HG03342 (cell line): ENCODE measurements at regions not wholly inside any gene's neighbourhood (a gene's known extent, or its start where the extent isn't known, plus 50 kb on each side); places are given as distances from the start of the nearest gene placed in this dataset.

ENCODE experiments used
- ATAC-seq: cut with Tn5 transposase; IDR thresholded peaks from one replicate; pipeline ENCODE4 v1.9.1; 2021; ENCODE audit warnings: mild to moderate bottlenecking, moderate library complexity; ENCODE audit not compliant: unreplicated experiment

GRCh38 chr5:159452480-159453167 is 122.3 kb upstream of the IL12B start:
- no peak for ATAC-seq

GRCh38 chr5:159453209-159453608 is 122.9 kb upstream of the IL12B start:
- no peak for ATAC-seq

GRCh38 chr5:159456261-159456660 is 126.0 kb upstream of the IL12B start:
- ATAC-seq, result peak; percentile 0

GRCh38 chr5:159456722-159457465 is 126.6 kb upstream of the IL12B start:
- ATAC-seq, result peak; percentile 82

- ATAC-seq, result peak; percentile 27
Observed at GRCh38 chr5:159458217-159458711, 128.0 kb upstream of the IL12B start.

GRCh38 chr5:159459132-159459627 is 128.9 kb upstream of the IL12B start:
- no peak for ATAC-seq

- ATAC-seq, result peak; percentile 43
Observed at GRCh38 chr5:159459951-159460538, 129.8 kb upstream of the IL12B start.

GRCh38 chr5:159463590-159464321 is 133.5 kb upstream of the IL12B start:
- ATAC-seq, result no peak

- ATAC-seq, result no peak
Observed at GRCh38 chr5:159465604-159466003, 135.3 kb upstream of the IL12B start.

GRCh38 chr5:159467666-159468065 is 137.4 kb upstream of the IL12B start:
- ATAC-seq, result no peak

GRCh38 chr5:159469496-159470372 is 139.4 kb upstream of the IL12B start:
- no peak for ATAC-seq

- ATAC-seq, result no peak
Observed at GRCh38 chr5:159471904-159472303, 141.6 kb upstream of the IL12B start.

- no peak for ATAC-seq
Observed at GRCh38 chr5:159475026-159475425, 144.7 kb upstream of the IL12B start.

GRCh38 chr5:159478950-159479349 is 148.7 kb upstream of the IL12B start:
- ATAC-seq, result no peak

GRCh38 chr5:159480849-159481248 is 150.6 kb upstream of the IL12B start:
- ATAC-seq, result no peak

- no peak for ATAC-seq
Observed at GRCh38 chr5:159481751-159482150, 151.5 kb upstream of the IL12B start.

- ATAC-seq, result no peak
Observed at GRCh38 chr5:159486836-159487235, 156.5 kb upstream of the IL12B start.

- no peak for ATAC-seq
Observed at GRCh38 chr5:159488516-159488915, 158.2 kb upstream of the IL12B start.

GRCh38 chr5:159489779-159490178 is 159.5 kb upstream of the IL12B start:
- ATAC-seq, result no peak

GRCh38 chr5:159490507-159490906 is 160.2 kb upstream of the IL12B start:
- no peak for ATAC-seq
